ENCODE measurements at regions not wholly inside any gene's neighbourhood (a gene's known extent, or its start where the extent isn't known, plus 50 kb on each side); places are given as distances from the start of the nearest gene placed in this dataset.

GRCh38 chr4:182189103-182189878 is 53.9 kb upstream of the TENM3 start:
- no peak for DNase-seq (ENCODE audit: low spot score)

GRCh38 chr4:182190306-182190705 is 52.9 kb upstream of the TENM3 start:
- no peak for DNase-seq (ENCODE audit: low spot score)

DNA sequence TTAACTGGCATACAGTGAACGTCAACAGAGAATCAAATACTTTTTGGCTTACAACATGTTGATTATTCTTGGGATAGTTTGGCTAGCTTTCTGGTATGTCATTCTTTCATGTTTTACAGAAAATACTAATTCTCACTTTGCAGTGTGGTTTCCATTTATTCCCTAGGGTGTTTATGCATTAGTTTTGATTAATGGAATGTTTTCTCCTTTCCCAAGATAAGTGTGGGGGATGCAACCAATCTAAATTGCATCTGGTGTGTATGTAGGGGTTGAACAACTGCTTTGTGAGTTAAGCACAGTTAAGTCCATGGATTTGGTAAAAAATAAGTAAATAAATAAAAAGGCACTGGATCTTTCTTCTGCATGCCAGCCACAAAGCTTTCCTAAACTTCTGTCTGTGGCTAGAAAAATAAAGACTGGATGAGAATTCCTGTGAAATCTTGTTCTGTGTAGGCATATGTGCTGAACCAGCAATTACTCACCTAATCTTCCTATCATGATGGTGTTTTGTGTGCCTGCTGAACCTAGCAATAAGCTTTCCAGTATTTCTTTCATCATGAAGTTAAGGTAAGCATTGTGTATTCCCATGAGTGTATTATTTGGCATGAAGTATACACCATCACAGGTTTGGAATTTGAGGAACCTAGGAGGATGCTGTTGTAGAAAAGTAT is 50.6 kb upstream of the TENM3 start:
- no peak for DNase-seq (ENCODE audit: low spot score)

DNA sequence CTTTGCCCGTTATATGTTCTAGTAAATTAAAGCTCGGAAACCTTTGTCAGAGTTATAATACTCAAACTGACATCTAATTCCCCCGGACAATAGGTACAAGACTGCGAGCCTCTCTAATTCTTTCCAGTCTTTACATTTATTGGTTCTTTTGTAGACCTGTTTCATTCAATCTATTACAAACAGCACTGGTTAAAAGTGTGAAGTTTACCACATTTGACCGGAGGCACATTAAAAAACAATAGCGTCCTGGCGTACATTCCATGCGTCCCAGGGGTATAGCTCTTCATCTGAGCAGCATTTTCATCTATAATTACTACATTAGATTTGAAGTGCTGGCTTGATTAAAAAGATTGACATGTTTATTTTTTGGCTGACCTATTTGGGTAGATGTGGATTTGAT is 49.9 kb upstream of the TENM3 start:
- DNase-seq (ENCODE audit: low spot score): no peak

Data from germinal center (tissue), 1 donor.